Prostate gland (tissue), 2 donors: ENCODE measurements at regions not wholly inside any gene's neighbourhood (a gene's known extent, or its start where the extent isn't known, plus 50 kb on each side); places are given as distances from the start of the nearest gene placed in this dataset.

Source experiments
- POLR2A ChIP-seq: fragments of 450-650 bp; IDR thresholded peaks from one replicate; pipeline ENCODE4 v1.6.1; 2016; ENCODE audit warnings: antibody characterized with exemption, mild to moderate bottlenecking
- TF ChIP-seq, protein P1 (sequence below), 4 experiments: fragments of 200-600 bp in 2 of 4; fragments of 450-650 bp in 2 of 4; sonication (generic) in 2 of 4; IDR thresholded peaks; 1 replicate in 3 of 4; 2 replicates in 1 of 4; pipeline ENCODE4 v1.5.1; 2016 to 2019; ENCODE audit warnings: antibody characterized with exemption in 4 of 4, mild to moderate bottlenecking in 2 of 4, moderate library complexity in 2 of 4

DNA sequence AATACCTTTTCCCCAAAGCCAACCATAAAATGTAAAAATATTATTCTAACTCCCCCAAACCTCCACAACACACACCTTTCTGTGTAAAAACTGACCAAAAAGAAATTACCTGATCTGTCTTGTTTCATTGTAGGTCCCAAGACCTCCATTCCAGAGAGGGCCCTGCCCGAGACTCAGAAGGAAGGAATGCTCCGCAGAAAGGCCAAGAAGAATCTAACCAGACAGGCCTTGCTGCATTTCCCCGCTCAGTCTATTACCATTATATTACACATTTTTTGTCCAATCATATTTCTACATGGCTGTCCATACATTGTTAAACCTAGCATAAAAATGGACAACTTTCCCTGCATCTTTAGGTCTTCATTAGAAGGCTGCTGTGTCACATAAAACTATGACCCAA is 237.5 kb upstream of the UBASH3B start:
- TF ChIP-seq, protein P1, sequence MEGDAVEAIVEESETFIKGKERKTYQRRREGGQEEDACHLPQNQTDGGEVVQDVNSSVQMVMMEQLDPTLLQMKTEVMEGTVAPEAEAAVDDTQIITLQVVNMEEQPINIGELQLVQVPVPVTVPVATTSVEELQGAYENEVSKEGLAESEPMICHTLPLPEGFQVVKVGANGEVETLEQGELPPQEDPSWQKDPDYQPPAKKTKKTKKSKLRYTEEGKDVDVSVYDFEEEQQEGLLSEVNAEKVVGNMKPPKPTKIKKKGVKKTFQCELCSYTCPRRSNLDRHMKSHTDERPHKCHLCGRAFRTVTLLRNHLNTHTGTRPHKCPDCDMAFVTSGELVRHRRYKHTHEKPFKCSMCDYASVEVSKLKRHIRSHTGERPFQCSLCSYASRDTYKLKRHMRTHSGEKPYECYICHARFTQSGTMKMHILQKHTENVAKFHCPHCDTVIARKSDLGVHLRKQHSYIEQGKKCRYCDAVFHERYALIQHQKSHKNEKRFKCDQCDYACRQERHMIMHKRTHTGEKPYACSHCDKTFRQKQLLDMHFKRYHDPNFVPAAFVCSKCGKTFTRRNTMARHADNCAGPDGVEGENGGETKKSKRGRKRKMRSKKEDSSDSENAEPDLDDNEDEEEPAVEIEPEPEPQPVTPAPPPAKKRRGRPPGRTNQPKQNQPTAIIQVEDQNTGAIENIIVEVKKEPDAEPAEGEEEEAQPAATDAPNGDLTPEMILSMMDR (IDR thresholded peaks at IDR 0.05) = no peak
- TF ChIP-seq POLR2A = no peak
